NOMO-1 (cell line): ENCODE measurements at regions not wholly inside any gene's neighbourhood (a gene's known extent, or its start where the extent isn't known, plus 50 kb on each side); places are given as distances from the start of the nearest gene placed in this dataset.
"Not testable (repeated sequence)": the region's sequence is repeated elsewhere in the genome, so short reads cannot be mapped to it uniquely, and the experiment has no call there.

Experiments
- DNase-seq, 2 experiments: peaks; one replicate each; lab custom pipeline; 2025; ENCODE audit not compliant: unreplicated experiment in 2 of 2; lab: John Stamatoyannopoulos, UW

- no peak for DNase-seq
These were observed 403.2 kb downstream of the AASDHPPT start for GRCh38 chr11:106480581-106481190.

GRCh38 chr11:106482917-106483785 lies 405.7 kb downstream of the AASDHPPT start:
- DNase-seq, result no peak

GRCh38 chr11:106491751-106492150 lies 414.3 kb downstream of the AASDHPPT start:
- DNase-seq, result no peak

DNA sequence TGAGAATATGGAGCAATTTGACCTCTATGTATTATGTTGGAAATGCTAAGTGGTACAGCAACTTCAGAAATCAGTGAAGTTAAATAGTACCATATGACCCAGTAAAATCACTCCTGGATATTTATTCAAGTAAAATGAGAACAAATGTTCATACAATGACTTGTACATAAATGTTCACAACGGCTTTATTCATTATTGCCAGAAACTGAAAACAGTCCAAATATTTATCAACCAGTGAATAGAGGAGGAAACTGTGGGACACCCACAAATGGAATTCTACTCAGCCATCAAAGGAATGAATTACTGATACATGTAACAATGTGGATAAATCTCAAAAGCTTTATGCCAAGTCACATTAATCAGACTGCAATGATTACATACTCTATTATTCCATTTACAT lies 416.3 kb downstream of the AASDHPPT start:
- DNase-seq, result no peak

DNA sequence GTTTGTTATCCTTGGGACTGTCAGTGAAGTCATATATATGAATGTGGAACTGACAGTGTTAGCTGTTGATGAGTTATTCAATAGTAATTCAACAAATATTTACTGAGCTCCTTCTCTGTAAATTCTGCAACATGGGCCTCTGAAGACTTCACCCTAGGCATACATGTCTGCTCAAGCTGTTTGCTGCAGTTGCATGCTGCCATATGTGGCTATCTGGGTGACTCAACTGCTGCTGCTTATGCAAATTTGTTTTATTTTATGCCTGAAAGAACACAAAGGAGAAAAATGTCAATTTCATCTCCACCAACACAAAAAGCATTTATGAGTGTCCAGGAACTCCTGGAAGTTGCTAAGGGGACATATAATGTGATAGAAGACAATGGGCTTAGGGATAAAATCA lies 417.6 kb downstream of the AASDHPPT start:
- no peak for DNase-seq

DNA sequence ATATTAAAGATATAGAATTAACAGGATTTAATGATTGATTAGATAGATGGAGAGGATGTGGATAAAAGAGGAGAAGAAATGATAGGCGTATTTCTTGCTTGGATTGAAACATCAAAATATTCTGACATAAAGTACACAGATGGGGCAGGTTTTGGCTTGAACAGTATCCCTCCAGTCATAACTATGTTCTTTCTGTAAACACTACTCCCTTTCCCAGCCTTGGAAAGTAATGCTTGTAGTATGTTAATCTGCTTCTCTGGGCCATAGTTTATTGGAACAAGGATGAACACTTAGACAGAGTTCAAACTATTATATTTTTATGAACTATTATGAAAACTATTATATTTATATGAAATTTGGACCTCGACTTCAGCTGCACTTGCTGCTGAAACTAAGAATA lies 419.2 kb downstream of the AASDHPPT start:
- DNase-seq, result no peak

DNA sequence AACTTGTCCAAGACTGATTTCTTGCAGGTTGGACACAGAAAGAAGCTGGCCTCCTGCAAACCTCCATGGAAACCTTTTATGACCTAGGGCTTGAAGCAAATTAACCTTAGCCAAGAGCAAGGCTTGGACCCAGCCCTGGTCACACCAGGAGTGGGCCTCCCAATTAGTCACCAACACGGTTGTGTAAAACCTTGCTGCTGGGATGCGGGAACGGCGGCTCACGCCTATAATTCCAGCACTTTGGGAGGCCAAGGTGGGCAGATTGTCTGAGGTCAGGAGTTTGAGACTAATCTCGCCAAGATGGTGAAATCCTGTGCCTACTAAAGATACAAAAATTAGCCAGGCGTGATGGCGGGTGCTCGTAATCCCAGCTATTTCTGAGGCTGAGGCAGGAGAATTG lies 419.9 kb downstream of the AASDHPPT start:
- no peak for DNase-seq

DNA sequence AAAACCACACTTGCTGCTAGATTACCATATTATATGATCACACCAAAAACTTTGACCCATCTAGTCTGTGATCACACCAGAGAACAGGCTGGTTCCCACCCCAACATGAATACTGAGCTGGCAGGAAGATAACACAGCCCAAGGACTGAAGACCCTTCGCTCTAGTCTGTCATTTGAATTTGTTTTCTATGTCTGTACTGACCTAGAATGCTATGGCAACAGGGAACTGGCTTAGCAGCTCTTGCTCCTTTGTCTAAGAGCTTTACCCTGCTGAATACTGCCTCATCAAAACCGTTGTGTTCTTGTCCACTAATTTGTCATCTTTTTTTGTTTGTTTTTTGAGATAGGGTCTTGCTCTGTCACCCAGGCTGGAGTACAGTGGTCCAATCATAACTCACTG lies 420.4 kb downstream of the AASDHPPT start:
- no peak for DNase-seq

- no peak for DNase-seq
These were observed 426.4 kb downstream of the AASDHPPT start for GRCh38 chr11:106503901-106504300.

GRCh38 chr11:106507645-106508306 lies 430.3 kb downstream of the AASDHPPT start:
- DNase-seq, result no peak

GRCh38 chr11:106514706-106515105 lies 437.2 kb downstream of the AASDHPPT start:
- no peak for DNase-seq

DNA sequence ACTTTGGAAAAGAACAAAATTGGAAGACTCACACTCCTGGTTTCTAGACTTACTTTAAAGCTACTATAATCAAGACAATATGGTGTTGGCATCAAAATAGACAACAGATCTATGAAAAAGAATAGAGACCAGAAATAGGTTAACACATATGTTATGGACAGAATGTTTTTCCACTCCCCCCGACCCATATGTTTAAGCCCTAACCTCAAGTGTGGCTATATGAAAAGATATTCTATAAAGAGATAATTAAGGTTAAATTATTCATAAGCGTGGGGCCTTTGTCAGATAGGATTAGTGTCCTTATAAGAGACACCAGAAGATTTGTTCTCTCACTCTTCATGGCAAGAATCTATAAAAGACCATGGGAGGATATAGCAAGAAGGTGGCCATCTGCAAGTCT lies 440.0 kb downstream of the AASDHPPT start:
- no peak for DNase-seq

DNA sequence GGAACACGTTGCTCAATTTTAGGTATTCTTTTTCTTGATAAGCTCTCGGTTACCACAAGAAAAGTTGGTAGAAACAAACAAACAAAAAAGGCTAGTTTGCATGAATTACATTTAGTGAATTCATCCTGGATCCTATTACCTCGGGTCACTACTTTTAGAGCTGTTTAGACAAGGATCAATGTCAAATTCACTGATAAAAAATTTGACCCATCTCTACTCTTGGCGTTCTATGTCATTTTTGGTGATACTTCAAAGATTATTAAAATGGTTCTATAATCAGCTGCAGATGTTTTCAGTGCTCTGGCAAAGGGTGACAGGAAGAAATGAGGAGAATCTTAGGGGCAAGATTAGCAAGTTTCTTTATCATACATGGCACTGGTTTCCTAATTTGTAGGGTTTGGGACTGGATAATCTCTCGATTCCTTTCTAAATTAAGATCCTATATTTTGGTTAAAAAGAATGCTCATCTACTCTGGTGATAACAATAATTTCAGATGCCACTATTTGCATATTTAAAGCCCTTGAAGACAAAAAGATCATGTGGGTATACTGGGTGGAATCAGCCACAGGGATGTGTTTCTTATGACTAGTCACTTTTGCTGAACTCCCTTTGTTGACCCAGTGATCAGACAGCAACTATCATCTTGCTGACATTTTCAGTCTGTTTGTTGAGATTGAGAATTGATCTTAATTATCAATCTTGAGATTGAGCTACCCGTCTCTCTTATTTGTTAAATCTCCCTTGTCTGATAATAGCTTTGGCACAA lies 442.9 kb downstream of the AASDHPPT start:
- no peak for DNase-seq

- no peak for DNase-seq
These were observed 443.5 kb downstream of the AASDHPPT start for GRCh38 chr11:106520920-106521319.

- DNase-seq, result no peak
These were observed 445.7 kb downstream of the AASDHPPT start for GRCh38 chr11:106523171-106523570.

GRCh38 chr11:106523921-106524320 lies 446.5 kb downstream of the AASDHPPT start:
- DNase-seq, result no peak

DNA sequence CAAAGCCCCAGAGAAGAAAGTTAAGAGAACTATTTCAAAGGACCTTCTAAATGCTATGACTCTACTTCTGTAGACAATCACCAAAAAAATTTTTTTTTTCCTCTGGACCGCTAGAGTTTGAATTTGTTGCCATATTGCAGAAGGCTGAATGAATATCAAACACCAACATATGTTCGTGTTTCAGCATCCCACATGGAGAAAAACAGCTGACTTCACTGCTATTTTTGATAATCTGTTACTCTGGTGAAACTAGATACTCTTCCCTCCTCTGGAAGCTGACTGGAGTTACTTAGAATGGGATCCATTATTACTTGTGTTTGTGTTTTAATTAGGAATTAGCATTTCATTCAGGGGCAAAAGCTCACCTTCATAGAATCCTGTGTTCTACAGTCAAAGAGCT lies 447.0 kb downstream of the AASDHPPT start:
- DNase-seq, result no peak

- DNase-seq, result not testable (repeated sequence)
These were observed 454.2 kb downstream of the AASDHPPT start for GRCh38 chr11:106531648-106532047.

DNA sequence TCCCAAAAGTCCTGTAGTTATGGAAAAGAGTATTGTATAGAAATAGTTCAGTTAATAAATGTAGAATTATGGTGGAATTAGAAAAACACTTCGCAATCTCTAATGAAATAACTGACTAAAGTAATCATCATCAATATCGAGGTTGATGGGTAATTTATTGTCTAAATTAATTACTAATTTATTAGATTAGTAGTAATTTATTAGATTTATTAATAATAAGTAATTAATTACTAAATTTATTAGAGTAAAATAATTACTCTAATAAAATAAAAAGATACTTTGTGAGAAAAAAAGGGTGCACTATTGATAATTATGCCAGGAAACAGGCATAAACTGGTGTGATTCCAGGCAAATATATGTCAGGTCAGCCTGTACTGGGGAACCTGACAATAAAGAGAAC lies 455.6 kb downstream of the AASDHPPT start:
- no peak for DNase-seq

DNA sequence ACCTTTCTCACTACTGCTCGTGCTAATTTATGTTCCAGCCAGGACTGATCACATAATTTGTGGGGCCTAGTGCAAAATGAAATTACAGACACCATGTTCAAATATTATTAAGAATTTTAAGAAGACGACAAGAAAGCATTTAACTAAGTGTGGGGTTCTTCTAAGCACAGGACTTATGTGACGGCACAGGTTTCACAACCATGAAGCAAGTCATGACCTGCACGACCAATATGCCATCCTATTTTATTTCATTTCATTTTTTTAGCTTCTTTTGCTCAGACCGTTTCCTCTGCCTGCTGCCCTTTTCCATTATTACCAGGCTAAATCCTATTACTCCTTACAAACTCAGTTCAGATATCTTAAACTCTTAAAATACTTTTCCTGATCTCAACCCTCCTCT lies 462.5 kb downstream of the AASDHPPT start:
- DNase-seq, result no peak

DNA sequence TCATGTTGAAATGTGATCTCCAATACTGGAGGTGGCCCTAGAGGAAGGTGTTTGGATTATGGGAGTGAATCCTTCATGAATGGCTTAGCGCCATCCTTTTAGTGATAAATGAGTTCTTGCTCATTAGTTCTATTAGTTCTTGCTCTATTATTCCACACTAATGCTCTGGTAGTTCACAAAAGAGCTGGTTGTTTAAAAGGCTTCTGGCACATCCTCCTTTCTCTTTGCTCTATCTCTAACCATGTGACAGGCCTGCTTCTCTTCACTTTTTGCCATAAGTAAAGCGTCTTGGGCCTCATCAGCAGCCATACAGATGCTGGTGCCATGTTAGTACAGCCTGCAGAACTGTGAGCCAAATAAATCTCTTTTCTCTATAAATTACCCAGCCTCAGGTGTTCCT lies 469.9 kb downstream of the GUCY1A2 start:
- DNase-seq, result no peak
